ENCODE measurements at regions not wholly inside any gene's neighbourhood (a gene's known extent, or its start where the extent isn't known, plus 50 kb on each side); places are given as distances from the start of the nearest gene placed in this dataset.

- H3K27me3 Mint-ChIP-seq (ENCODE audit: low read depth in 3 of 3) = no peaks in the 10 kb centered on the region
- no peak for TF ChIP-seq CTCF (IDR thresholded peaks at IDR 0.05)
- no peak overlapping the region for H3K4me2 ChIP-seq (replicated peaks; ENCODE audit: extremely low read depth, low read length, poor library complexity, severe bottlenecking)
- no peaks in the 10 kb centered on the region for H3K79me2 ChIP-seq (ENCODE audit: insufficient read depth, low read length)
- no peaks in the 10 kb centered on the region for H3K27me3 ChIP-seq (ENCODE audit: control insufficient read depth in 2 of 2, insufficient read depth in 2 of 2, low read length in 2 of 2)
- H3K27ac Mint-ChIP-seq = no peak overlapping the region
- no peaks in the 10 kb centered on the region for H3K36me3 Mint-ChIP-seq
- intact Hi-C loops (cut with micrococcal nuclease) = no loop called here
- DNase-seq = no peak
- peaks cover 0 to 9% of the 10 kb centered on the region in 2 donors for H3K9me3 ChIP-seq (replicated peaks in 1 of 2; ENCODE audit: control insufficient read depth in 1 of 2, insufficient read depth in 1 of 2, low read length in 2 of 2)
- H3K27ac ChIP-seq (ENCODE audit: low read depth in 1 of 2, low read length in 2 of 2) = no peak overlapping the region
- no peaks in the 10 kb centered on the region for H4K20me1 ChIP-seq (ENCODE audit: insufficient read depth, low read length)
- H2AFZ ChIP-seq (ENCODE audit: insufficient read depth, low read depth, low read length, poor library complexity, severe bottlenecking) = no peak overlapping the region
- 0% methylated on average over 2 of the region's 5 CpGs for WGBS (ENCODE audit: insufficient coverage)
- peaks cover 0 to 11% (median 7%) of the 10 kb centered on the region in 7 donors for H3K9me3 Mint-ChIP-seq
- H3K4me1 Mint-ChIP-seq = peaks cover 3% of the 10 kb centered on the region
- H3K4me1 ChIP-seq (ENCODE audit: control insufficient read depth in 1 of 2, insufficient read depth in 2 of 2, low read length in 2 of 2) = no peaks in the 10 kb centered on the region
- no peak overlapping the region for H3K4me3 ChIP-seq (replicated peaks in 1 of 3; ENCODE audit: low read depth in 2 of 3, low read length in 3 of 3)
- no peak overlapping the region for H3K9ac ChIP-seq (ENCODE audit: insufficient read depth, low read length, poor library complexity, severe bottlenecking)
- no peaks in the 10 kb centered on the region for H3K36me3 ChIP-seq (replicated peaks in 1 of 2; ENCODE audit: control insufficient read depth in 1 of 2, insufficient read depth in 2 of 2, low read length in 2 of 2)
- H3K4me3 Mint-ChIP-seq = peak overlapping the region in 1 of 2 donors; percentile 40
Measured at GRCh38 chr21:22575165-22575584, 1577.0 kb downstream of the NCAM2 start.

GRCh38 chr21:22579741-22580140 lies 1581.5 kb downstream of the NCAM2 start:
- H3K9me3 Mint-ChIP-seq = peaks cover 5 to 27% (median 15%) of the 10 kb centered on the region in 7 donors

More at GRCh38 chr21:22579741-22580140, 1581.5 kb downstream of the NCAM2 start:
- Histone ChIP-seq H3K27ac (ENCODE audit: low read depth in 1 of 2, low read length in 2 of 2) (no peak overlapping the region), H3K4me2 (replicated peaks; ENCODE audit: extremely low read depth, low read length, poor library complexity, severe bottlenecking) (no peak overlapping the region), H2AFZ (ENCODE audit: insufficient read depth, low read depth, low read length, poor library complexity, severe bottlenecking) (no peak overlapping the region), H3K36me3 (replicated peaks in 1 of 2; ENCODE audit: control insufficient read depth in 1 of 2, insufficient read depth in 2 of 2, low read length in 2 of 2) (no peaks in the 10 kb centered on the region), H3K79me2 (ENCODE audit: insufficient read depth, low read length) (no peaks in the 10 kb centered on the region), H3K27me3 (ENCODE audit: control insufficient read depth in 2 of 2, insufficient read depth in 2 of 2, low read length in 2 of 2) (no peaks in the 10 kb centered on the region), H3K9me3 (replicated peaks in 1 of 2; ENCODE audit: control insufficient read depth in 1 of 2, insufficient read depth in 1 of 2, low read length in 2 of 2) (peaks cover 8 to 21% of the 10 kb centered on the region in 2 donors), H4K20me1 (ENCODE audit: insufficient read depth, low read length) (no peaks in the 10 kb centered on the region), H3K9ac (ENCODE audit: insufficient read depth, low read length, poor library complexity, severe bottlenecking) (no peak overlapping the region), H3K4me1 (ENCODE audit: control insufficient read depth in 1 of 2, insufficient read depth in 2 of 2, low read length in 2 of 2) (no peaks in the 10 kb centered on the region), H3K4me3 (replicated peaks in 1 of 3; ENCODE audit: low read depth in 2 of 3, low read length in 3 of 3) (no peak overlapping the region)
- Mint-ChIP-seq H3K27me3 (ENCODE audit: low read depth in 3 of 3) (no peaks in the 10 kb centered on the region), H3K27ac (no peak overlapping the region), H3K4me3 (no peak overlapping the region), H3K4me1 (peaks cover 3% of the 10 kb centered on the region), H3K36me3 (no peaks in the 10 kb centered on the region)
- no peak for DNase-seq
- intact Hi-C loops (cut with micrococcal nuclease) = no loop called here
- no peak for TF ChIP-seq CTCF (IDR thresholded peaks at IDR 0.05)
